ENCODE measurements at regions not wholly inside any gene's neighbourhood (a gene's known extent, or its start where the extent isn't known, plus 50 kb on each side); places are given as distances from the start of the nearest gene placed in this dataset.

GRCh38 chr7:26437003-26437532 lies 145.4 kb downstream of the SNX10 start:
- peaks cover 4% of the 10 kb centered on the region for H3K27me3 Mint-ChIP-seq
- TF ChIP-seq EZH2 (IDR thresholded peaks at IDR 0.05; ENCODE audit: borderline replicate concordance, insufficient read depth, low read depth, low read length, poor library complexity, severe bottlenecking) (no peak), CTCF (IDR thresholded peaks at IDR 0.05) (no peak)
- Histone ChIP-seq H3K27me3 (replicated peaks in 1 of 4; ENCODE audit: control extremely low read depth in 1 of 4, control insufficient read depth in 3 of 4, insufficient read depth in 4 of 4, low read length in 3 of 4) (no peaks in the 10 kb centered on the region), H3K9ac (ENCODE audit: low read length) (no peak overlapping the region), H3K79me2 (ENCODE audit: control insufficient read depth, insufficient read depth, low read length) (no peaks in the 10 kb centered on the region), H3K27ac (ENCODE audit: low read length in 2 of 2) (no peak overlapping the region), H3K36me3 (replicated peaks in 1 of 2; ENCODE audit: control extremely low read depth in 1 of 2, control insufficient read depth in 1 of 2, extremely low read depth in 1 of 2, insufficient read depth in 2 of 2, low read length in 1 of 2) (no peaks in the 10 kb centered on the region), H3K4me3 (ENCODE audit: control extremely low read depth in 1 of 5, extremely low read depth in 1 of 5, insufficient read depth in 1 of 5, low read depth in 2 of 5, low read length in 4 of 5) (no peak overlapping the region), H3K4me1 (ENCODE audit: control insufficient read depth in 2 of 2, insufficient read depth in 2 of 2, low read length in 2 of 2) (no peaks in the 10 kb centered on the region), H3K9me3 (ENCODE audit: control extremely low read depth in 1 of 3, control insufficient read depth in 2 of 3, insufficient read depth in 1 of 3, low read length in 2 of 3) (no peaks in the 10 kb centered on the region), H4K20me1 (ENCODE audit: control insufficient read depth, insufficient read depth, low read length, poor library complexity, severe bottlenecking) (no peaks in the 10 kb centered on the region), H3K4me2 (replicated peaks; ENCODE audit: low read depth, low read length, poor library complexity, severe bottlenecking) (no peak overlapping the region), H2AFZ (ENCODE audit: insufficient read depth, low read depth, low read length, poor library complexity, severe bottlenecking) (no peak overlapping the region)
- POLR2A ChIA-PET = no interaction called here
- no peaks in the 10 kb centered on the region for H3K4me1 Mint-ChIP-seq
- ATAC-seq (ENCODE audit: low read depth) (no peak), DNase-seq (no peak)
- CTCF ChIA-PET = no interaction called here
- no peak overlapping the region for H3K4me3 Mint-ChIP-seq
- H3K27ac Mint-ChIP-seq = no peak overlapping the region
- no peaks in the 10 kb centered on the region for H3K9me3 Mint-ChIP-seq (ENCODE audit: insufficient read depth)
- 93% methylated on average over 2 of the region's 4 CpGs for WGBS (ENCODE audit: insufficient coverage)
- intact Hi-C loops (cut with micrococcal nuclease) = no loop called here

- DNase-seq = no peak
- H4K20me1 ChIP-seq (ENCODE audit: control insufficient read depth, insufficient read depth, low read length, poor library complexity, severe bottlenecking) = no peaks in the 10 kb centered on the region
- Mint-ChIP-seq H3K27me3 (peaks cover under 1% of the 10 kb centered on the region), H3K9me3 (ENCODE audit: insufficient read depth) (no peaks in the 10 kb centered on the region), H3K4me1 (no peaks in the 10 kb centered on the region), H3K27ac (no peak overlapping the region), H3K4me3 (no peak overlapping the region)
- no peaks in the 10 kb centered on the region for H3K9me3 ChIP-seq (ENCODE audit: control extremely low read depth in 1 of 3, control insufficient read depth in 2 of 3, insufficient read depth in 1 of 3, low read length in 2 of 3)
- CTCF ChIA-PET = no interaction called here
- H2AFZ ChIP-seq (ENCODE audit: insufficient read depth, low read depth, low read length, poor library complexity, severe bottlenecking) = no peak overlapping the region
- H3K4me2 ChIP-seq (replicated peaks; ENCODE audit: low read depth, low read length, poor library complexity, severe bottlenecking) = no peak overlapping the region
- ATAC-seq (ENCODE audit: low read depth) = no peak
- no peak overlapping the region for H3K4me3 ChIP-seq (ENCODE audit: control extremely low read depth in 1 of 5, extremely low read depth in 1 of 5, insufficient read depth in 1 of 5, low read depth in 2 of 5, low read length in 4 of 5)
- no peaks in the 10 kb centered on the region for H3K36me3 ChIP-seq (replicated peaks in 1 of 2; ENCODE audit: control extremely low read depth in 1 of 2, control insufficient read depth in 1 of 2, extremely low read depth in 1 of 2, insufficient read depth in 2 of 2, low read length in 1 of 2)
- POLR2A ChIA-PET = no interaction called here
- no peak overlapping the region for H3K27ac ChIP-seq (ENCODE audit: low read length in 2 of 2)
- WGBS (ENCODE audit: insufficient coverage) = 100% methylated on average over 1 of the region's 1 CpG
- no peaks in the 10 kb centered on the region for H3K27me3 ChIP-seq (replicated peaks in 1 of 4; ENCODE audit: control extremely low read depth in 1 of 4, control insufficient read depth in 3 of 4, insufficient read depth in 4 of 4, low read length in 3 of 4)
- H3K4me1 ChIP-seq (ENCODE audit: control insufficient read depth in 2 of 2, insufficient read depth in 2 of 2, low read length in 2 of 2) = no peaks in the 10 kb centered on the region
- intact Hi-C loops (cut with micrococcal nuclease) = no loop called here
- TF ChIP-seq CTCF (IDR thresholded peaks at IDR 0.05) = no peak
- TF ChIP-seq EZH2 (IDR thresholded peaks at IDR 0.05; ENCODE audit: borderline replicate concordance, insufficient read depth, low read depth, low read length, poor library complexity, severe bottlenecking) = no peak
- H3K9ac ChIP-seq (ENCODE audit: low read length) = no peak overlapping the region
- no peaks in the 10 kb centered on the region for H3K79me2 ChIP-seq (ENCODE audit: control insufficient read depth, insufficient read depth, low read length)
These were observed 146.4 kb downstream of the SNX10 start for GRCh38 chr7:26438078-26438477.

Data from B cell (primary cell).